Mucosa of descending colon (tissue), 3 donors: ENCODE measurements at regions not wholly inside any gene's neighbourhood (a gene's known extent, or its start where the extent isn't known, plus 50 kb on each side); places are given as distances from the start of the nearest gene placed in this dataset.

Experiments
- ATAC-seq: fragments of 200-7000 bp; cut with Tn5 transposase; one replicate; pipeline ENCODE4 v1.9.1; 2020; ENCODE audit warnings: mild to moderate bottlenecking, moderate library complexity
- DNase-seq, 3 donors: peaks; one replicate each; pipeline ENCODE4 v3.0.0-alpha.2; 2020
- H3K36me3 ChIP-seq: fragments of 200-600 bp; one replicate; pipeline ENCODE4 v1.8.0; 2021; ENCODE audit warnings: low read depth, mild to moderate bottlenecking
- H3K4me1 ChIP-seq: fragments of 200-600 bp; one replicate; pipeline ENCODE4 v1.8.0; 2021; ENCODE audit warnings: low read depth, mild to moderate bottlenecking
- H3K4me3 ChIP-seq: fragments of 200-600 bp; one replicate; pipeline ENCODE4 v1.8.0; 2021; ENCODE audit warnings: mild to moderate bottlenecking
- H3K9me3 ChIP-seq: fragments of 200-600 bp; one replicate; pipeline ENCODE4 v1.8.0; 2021; ENCODE audit warnings: mild to moderate bottlenecking
- intact Hi-C, 2 donors: fragments of 100-400 bp; cut with DNase I in 1 of 2; cut with micrococcal nuclease in 1 of 2; formaldehyde crosslinking; loops; one replicate each; pipeline versions ENCODE4 v1.11.0 to v1.11.1; 2022; cut with DNase I, micrococcal nuclease
- TF ChIP-seq, protein P1 (sequence below): fragments of 200-600 bp; IDR thresholded peaks from one replicate; pipeline ENCODE4 v1.8.0; 2022; ENCODE audit warnings: antibody characterized with exemption, mild to moderate bottlenecking
- donor health status: DM: no; HTN: no; CAD: no; lungs with moderate emphysema.
- donor health status: DM: no; HTN: no; CAD: no.
- donor health status: DM: no; HTN: yes; CAD: no.

DNA sequence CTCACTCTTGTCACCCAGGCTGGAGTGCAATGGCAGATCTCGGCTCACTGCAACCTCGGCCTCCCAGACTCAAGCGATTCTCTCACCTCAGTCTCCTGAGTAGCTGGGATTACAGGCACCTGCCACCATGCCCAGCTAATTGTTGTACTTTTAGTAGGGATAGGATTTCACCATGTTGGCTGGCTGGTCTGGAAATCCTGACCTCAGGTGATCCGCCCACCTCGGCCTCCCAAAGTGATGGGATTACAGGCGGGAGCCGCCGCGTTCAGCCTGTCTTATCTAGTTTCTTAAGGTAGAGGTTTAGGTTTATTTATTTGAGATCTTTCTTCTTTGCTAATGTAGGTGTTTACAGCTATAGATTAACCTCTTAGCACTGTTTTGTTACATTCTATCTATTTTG, 708.8 kb downstream of the ZNF385D start:
- Histone ChIP-seq H3K9me3 (peaks cover 17% of the 10 kb centered on the region), H3K4me1 (no peaks in the 10 kb centered on the region), H3K36me3 (no peaks in the 10 kb centered on the region), H3K4me3 (no peak overlapping the region)
- no peak for DNase-seq
- TF ChIP-seq, protein P1, sequence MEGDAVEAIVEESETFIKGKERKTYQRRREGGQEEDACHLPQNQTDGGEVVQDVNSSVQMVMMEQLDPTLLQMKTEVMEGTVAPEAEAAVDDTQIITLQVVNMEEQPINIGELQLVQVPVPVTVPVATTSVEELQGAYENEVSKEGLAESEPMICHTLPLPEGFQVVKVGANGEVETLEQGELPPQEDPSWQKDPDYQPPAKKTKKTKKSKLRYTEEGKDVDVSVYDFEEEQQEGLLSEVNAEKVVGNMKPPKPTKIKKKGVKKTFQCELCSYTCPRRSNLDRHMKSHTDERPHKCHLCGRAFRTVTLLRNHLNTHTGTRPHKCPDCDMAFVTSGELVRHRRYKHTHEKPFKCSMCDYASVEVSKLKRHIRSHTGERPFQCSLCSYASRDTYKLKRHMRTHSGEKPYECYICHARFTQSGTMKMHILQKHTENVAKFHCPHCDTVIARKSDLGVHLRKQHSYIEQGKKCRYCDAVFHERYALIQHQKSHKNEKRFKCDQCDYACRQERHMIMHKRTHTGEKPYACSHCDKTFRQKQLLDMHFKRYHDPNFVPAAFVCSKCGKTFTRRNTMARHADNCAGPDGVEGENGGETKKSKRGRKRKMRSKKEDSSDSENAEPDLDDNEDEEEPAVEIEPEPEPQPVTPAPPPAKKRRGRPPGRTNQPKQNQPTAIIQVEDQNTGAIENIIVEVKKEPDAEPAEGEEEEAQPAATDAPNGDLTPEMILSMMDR: no peak
- ATAC-seq: no peak
- intact Hi-C loops: no loop called here

DNA sequence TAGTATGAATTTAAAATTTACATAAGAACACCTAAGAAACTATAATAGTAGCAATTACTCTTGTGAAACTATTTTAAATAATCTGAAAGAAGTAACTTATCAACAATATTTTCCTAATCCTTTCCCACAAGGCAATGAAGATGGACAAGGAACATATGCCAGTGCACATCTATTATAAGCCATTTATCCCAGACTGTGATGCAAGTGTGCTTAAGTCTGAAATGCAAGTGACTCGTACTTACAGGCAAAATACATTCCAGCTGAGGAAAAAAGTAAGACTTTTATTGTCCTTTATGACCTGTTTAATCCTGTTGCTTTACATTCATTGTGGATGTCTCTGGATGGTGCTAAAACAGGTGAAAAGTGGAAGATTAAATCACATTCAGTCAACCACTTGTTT, 709.4 kb downstream of the ZNF385D start:
- ATAC-seq (no peak), DNase-seq (no peak)
- H3K4me1 ChIP-seq: no peaks in the 10 kb centered on the region
- no peak overlapping the region for H3K4me3 ChIP-seq
- H3K36me3 ChIP-seq: no peaks in the 10 kb centered on the region
- TF ChIP-seq, protein P1: no peak
- H3K9me3 ChIP-seq: peaks cover 13% of the 10 kb centered on the region
- intact Hi-C loops: no loop called here

DNA sequence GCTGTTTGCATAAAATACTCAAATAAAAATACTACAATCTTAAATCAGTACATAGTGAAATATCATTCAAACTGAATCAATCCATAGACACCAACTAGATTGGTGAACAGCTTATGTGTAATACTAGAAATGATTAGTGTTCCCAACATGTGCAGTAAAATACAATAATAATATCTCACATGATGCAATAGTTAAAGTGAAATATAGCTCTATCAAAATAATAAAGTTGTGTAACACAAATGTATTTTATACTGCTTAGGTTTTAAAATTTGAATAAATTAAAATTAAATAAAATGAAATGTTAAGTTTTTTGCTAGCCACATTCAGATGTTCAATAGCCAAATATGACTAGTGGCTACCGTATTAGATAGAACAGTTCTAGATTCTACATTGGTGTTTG, 714.1 kb downstream of the ZNF385D start:
- H3K4me3 ChIP-seq: no peak overlapping the region
- no peak for DNase-seq
- intact Hi-C loops: no loop called here
- no peak for ATAC-seq
- no peaks in the 10 kb centered on the region for H3K4me1 ChIP-seq
- TF ChIP-seq, protein P1: no peak
- peaks cover 30% of the 10 kb centered on the region for H3K9me3 ChIP-seq
- H3K36me3 ChIP-seq: no peaks in the 10 kb centered on the region

DNA sequence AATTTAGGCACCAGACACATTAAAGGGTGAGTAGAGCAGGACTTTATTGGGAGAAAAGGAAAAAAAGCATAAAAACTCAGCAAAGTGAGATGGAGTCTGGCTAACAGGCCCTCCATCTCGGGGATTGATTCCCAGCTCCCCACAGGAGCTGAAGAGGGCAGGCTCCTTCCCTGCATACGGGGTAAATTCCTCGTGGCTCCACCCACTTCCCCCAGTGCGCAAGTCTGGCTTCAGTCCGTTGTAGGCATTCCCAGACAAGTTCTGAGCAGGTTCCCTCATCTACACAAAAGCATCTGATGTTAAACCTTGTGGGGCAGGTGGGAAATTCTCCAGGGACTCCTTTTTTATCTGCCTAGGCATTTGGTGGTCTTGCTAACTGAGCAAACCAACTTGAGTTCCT, 722.6 kb downstream of the ZNF385D start:
- H3K4me1 ChIP-seq: no peaks in the 10 kb centered on the region
- TF ChIP-seq, protein P1: no peak
- intact Hi-C loops: no loop called here
- no peaks in the 10 kb centered on the region for H3K36me3 ChIP-seq
- H3K9me3 ChIP-seq: peaks cover 7% of the 10 kb centered on the region
- ATAC-seq: no peak
- no peak for DNase-seq
- H3K4me3 ChIP-seq: no peak overlapping the region

DNA sequence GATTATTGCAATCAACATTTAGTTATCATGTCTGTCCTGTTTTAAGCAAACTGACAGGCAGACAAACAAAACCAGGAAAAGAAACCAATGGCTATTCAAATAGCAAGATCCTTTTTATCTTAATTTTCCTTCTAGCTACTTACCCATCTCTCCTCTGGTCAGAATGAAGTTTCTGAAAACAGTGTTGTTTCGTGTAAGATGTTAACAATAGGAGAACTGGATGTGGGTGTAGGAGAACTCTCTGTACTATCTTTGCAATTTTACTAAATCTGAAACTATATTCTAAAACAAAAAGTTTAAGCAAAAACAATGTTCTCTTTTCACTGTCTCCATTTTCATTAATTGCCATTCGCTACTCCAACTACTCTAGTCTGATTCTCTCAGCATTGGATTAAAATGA, 726.4 kb downstream of the ZNF385D start:
- TF ChIP-seq, protein P1: no peak
- intact Hi-C loops: no loop called here
- ATAC-seq (no peak), DNase-seq (no peak)
- H3K9me3 ChIP-seq: peaks cover 16% of the 10 kb centered on the region
- H3K4me1 ChIP-seq: no peaks in the 10 kb centered on the region
- no peak overlapping the region for H3K4me3 ChIP-seq
- H3K36me3 ChIP-seq: no peaks in the 10 kb centered on the region

DNA sequence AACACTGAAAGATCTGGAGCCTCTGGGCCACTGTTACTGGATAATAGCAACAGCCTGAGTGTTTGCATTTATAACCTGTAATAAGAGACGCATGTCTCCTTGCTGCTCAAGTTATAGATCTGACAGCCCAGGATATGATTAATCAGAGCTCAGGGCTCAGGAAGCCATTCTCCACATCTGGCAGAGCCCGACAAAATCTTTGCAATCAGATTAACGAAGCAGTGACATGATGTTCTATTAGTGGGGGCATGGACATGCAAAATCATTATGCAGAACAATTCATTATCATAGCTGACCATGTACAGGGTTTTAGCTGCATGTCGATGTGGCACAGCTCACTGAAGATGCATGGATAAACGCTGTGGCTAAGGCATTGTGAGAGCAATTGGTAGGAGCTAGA, 730.3 kb downstream of the ZNF385D start:
- intact Hi-C loops: no loop called here
- no peak for DNase-seq

More for the DNA sequence above, 730.3 kb downstream of the ZNF385D start:
- Histone ChIP-seq H3K9me3 (peaks cover 29% of the 10 kb centered on the region), H3K36me3 (no peaks in the 10 kb centered on the region), H3K4me3 (no peak overlapping the region), H3K4me1 (no peaks in the 10 kb centered on the region)
- TF ChIP-seq, protein P1: no peak
- ATAC-seq: no peak
